ENCODE measurements at regions not wholly inside any gene's neighbourhood (a gene's known extent, or its start where the extent isn't known, plus 50 kb on each side); places are given as distances from the start of the nearest gene placed in this dataset.

DNA sequence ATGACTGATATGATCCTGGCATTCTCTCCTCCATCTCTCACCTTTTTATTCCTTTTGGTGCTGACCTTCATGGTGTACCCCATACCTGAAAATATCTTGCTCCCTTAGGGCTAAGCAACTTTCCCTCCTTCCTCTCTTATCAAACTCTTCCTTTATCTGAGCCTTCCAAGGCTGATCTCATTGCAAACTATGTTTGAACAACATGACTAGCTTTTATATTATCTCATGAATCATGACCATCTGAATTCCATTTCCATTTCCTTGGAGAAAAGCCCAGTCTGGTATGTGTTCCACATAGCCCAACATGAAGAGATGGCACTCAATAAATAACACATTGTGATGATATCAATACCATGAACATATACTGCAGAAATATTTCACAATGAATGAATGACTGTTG, 111.6 kb downstream of the TSPAN8 start:
- no peak overlapping the region for H2AFZ ChIP-seq (replicated peaks; ENCODE audit: low read length, poor library complexity)
- no peak overlapping the region for H4K8ac ChIP-seq (ENCODE audit: low read depth in 2 of 2, low read length in 2 of 2)
- DNase-seq = peak; percentile 2
- H4K5ac ChIP-seq (ENCODE audit: low read depth, low read length) = no peak overlapping the region
- no peak overlapping the region for H2AK9ac ChIP-seq (replicated peaks; ENCODE audit: low read depth, low read length, poor library complexity)
- H3K14ac ChIP-seq (replicated peaks; ENCODE audit: low read depth, low read length) = no peak overlapping the region
- dilution Hi-C loops (cut with HindIII; ENCODE audit: low sequenced_read_pairs, unreplicated experiment) (no loop called here), intact Hi-C loops (cut with micrococcal nuclease) (no loop called here), in situ Hi-C loops (cut with MboI; ENCODE audit: low sequenced_read_pairs) (no loop called here)
- no peak overlapping the region for H3K27ac ChIP-seq (ENCODE audit: insufficient read depth, low read length)
- no peak overlapping the region for H3K18ac ChIP-seq (ENCODE audit: low read depth, low read length)
- no peaks in the 10 kb centered on the region for H3K27me3 ChIP-seq (ENCODE audit: control insufficient read depth, insufficient read depth, low read length)
- no peak overlapping the region for H4K91ac ChIP-seq (ENCODE audit: insufficient read depth, low read depth, low read length)
- no peaks in the 10 kb centered on the region for H3K4me1 ChIP-seq (ENCODE audit: control insufficient read depth, insufficient read depth, low read length)
- 0 out of 2 replicates have a peak, but pooled peaks have one; percentile 17 for ATAC-seq (ENCODE audit: low read depth)
- no peaks in the 10 kb centered on the region for H3K9me1 ChIP-seq (ENCODE audit: insufficient read depth, low read length)
- no peak overlapping the region for H2BK120ac ChIP-seq (ENCODE audit: low read depth, low read length)
- ChIA-PET POLR2A (ENCODE audit: unreplicated experiment) (no interaction called here), CTCF (no interaction called here)
- TF ChIP-seq MAFK (IDR thresholded peaks at IDR 0.05; ENCODE audit: low read depth, low read length) (no peak), MXI1 (IDR thresholded peaks at IDR 0.05; ENCODE audit: borderline replicate concordance, low read depth, low read length) (no peak), CHD1 (IDR thresholded peaks at IDR 0.05; ENCODE audit: low read depth, low read length) (no peak), POLR2A (IDR thresholded peaks at IDR 0.05; ENCODE audit: low read depth, low read length) (no peak), BHLHE40 (IDR thresholded peaks at IDR 0.05; ENCODE audit: low read depth, low read length) (no peak), RCOR1 (IDR thresholded peaks at IDR 0.05; ENCODE audit: insufficient replicate concordance, low read length) (no peak), FOS (IDR thresholded peaks at IDR 0.05; ENCODE audit: low read depth, low read length) (no peak), MAZ (IDR thresholded peaks at IDR 0.05; ENCODE audit: borderline replicate concordance, low read depth, low read length) (no peak), NFE2L2 (IDR thresholded peaks at IDR 0.05; ENCODE audit: low read depth, low read length) (no peak), RAD21 (IDR thresholded peaks at IDR 0.05; ENCODE audit: low read length) (no peak)
- TF ChIP-seq, protein P1, sequence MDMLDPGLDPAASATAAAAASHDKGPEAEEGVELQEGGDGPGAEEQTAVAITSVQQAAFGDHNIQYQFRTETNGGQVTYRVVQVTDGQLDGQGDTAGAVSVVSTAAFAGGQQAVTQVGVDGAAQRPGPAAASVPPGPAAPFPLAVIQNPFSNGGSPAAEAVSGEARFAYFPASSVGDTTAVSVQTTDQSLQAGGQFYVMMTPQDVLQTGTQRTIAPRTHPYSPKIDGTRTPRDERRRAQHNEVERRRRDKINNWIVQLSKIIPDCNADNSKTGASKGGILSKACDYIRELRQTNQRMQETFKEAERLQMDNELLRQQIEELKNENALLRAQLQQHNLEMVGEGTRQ (IDR thresholded peaks at IDR 0.05; ENCODE audit: low read depth, low read length) = no peak
- TF ChIP-seq, protein P2, sequence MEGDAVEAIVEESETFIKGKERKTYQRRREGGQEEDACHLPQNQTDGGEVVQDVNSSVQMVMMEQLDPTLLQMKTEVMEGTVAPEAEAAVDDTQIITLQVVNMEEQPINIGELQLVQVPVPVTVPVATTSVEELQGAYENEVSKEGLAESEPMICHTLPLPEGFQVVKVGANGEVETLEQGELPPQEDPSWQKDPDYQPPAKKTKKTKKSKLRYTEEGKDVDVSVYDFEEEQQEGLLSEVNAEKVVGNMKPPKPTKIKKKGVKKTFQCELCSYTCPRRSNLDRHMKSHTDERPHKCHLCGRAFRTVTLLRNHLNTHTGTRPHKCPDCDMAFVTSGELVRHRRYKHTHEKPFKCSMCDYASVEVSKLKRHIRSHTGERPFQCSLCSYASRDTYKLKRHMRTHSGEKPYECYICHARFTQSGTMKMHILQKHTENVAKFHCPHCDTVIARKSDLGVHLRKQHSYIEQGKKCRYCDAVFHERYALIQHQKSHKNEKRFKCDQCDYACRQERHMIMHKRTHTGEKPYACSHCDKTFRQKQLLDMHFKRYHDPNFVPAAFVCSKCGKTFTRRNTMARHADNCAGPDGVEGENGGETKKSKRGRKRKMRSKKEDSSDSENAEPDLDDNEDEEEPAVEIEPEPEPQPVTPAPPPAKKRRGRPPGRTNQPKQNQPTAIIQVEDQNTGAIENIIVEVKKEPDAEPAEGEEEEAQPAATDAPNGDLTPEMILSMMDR (conservative IDR thresholded peaks at IDR 0.05; ENCODE audit: low read depth, low read length) = no peak
- TF ChIP-seq, protein P3, sequence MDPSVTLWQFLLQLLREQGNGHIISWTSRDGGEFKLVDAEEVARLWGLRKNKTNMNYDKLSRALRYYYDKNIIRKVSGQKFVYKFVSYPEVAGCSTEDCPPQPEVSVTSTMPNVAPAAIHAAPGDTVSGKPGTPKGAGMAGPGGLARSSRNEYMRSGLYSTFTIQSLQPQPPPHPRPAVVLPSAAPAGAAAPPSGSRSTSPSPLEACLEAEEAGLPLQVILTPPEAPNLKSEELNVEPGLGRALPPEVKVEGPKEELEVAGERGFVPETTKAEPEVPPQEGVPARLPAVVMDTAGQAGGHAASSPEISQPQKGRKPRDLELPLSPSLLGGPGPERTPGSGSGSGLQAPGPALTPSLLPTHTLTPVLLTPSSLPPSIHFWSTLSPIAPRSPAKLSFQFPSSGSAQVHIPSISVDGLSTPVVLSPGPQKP (IDR thresholded peaks at IDR 0.05; ENCODE audit: borderline replicate concordance, low read depth, low read length) = no peak
- peaks cover 11% of the 10 kb centered on the region for H3K9me3 ChIP-seq (ENCODE audit: control insufficient read depth, insufficient read depth, low read length)
- H2AK5ac ChIP-seq (ENCODE audit: low read depth, low read length) = no peak overlapping the region
- H3K4me3 ChIP-seq (ENCODE audit: insufficient read depth, low read depth, low read length) = no peak overlapping the region
- no peak overlapping the region for H3K4ac ChIP-seq (ENCODE audit: low read depth, low read length)
- H2BK15ac ChIP-seq (ENCODE audit: low read depth, low read length) = no peak overlapping the region
- no peak overlapping the region for H2BK20ac ChIP-seq (ENCODE audit: low read depth, low read length)
- H3K4me2 ChIP-seq (ENCODE audit: low read depth, low read length) = no peak overlapping the region
- H2BK5ac ChIP-seq (ENCODE audit: low read depth, low read length, poor library complexity, severe bottlenecking) = no peak overlapping the region
- no peaks in the 10 kb centered on the region for H3K36me3 ChIP-seq (ENCODE audit: control insufficient read depth, insufficient read depth, low read length)
- no peak overlapping the region for H3K23ac ChIP-seq (ENCODE audit: low read depth, low read length)
- H3K79me1 ChIP-seq (ENCODE audit: low read depth in 1 of 2, low read length in 2 of 2) = no peaks in the 10 kb centered on the region
- no TSS peak for BruUV-seq (replicated peaks)
- H3K56ac ChIP-seq (ENCODE audit: extremely low read depth, insufficient read depth, low read length) = no peak overlapping the region
- H3K9ac ChIP-seq (ENCODE audit: low read depth, low read length) = no peak overlapping the region
- H4K20me1 ChIP-seq (ENCODE audit: insufficient read depth, low read length) = no peaks in the 10 kb centered on the region

All from IMR-90 (cell line).